ENCODE measurements at regions not wholly inside any gene's neighbourhood (a gene's known extent, or its start where the extent isn't known, plus 50 kb on each side); places are given as distances from the start of the nearest gene placed in this dataset.

DNA sequence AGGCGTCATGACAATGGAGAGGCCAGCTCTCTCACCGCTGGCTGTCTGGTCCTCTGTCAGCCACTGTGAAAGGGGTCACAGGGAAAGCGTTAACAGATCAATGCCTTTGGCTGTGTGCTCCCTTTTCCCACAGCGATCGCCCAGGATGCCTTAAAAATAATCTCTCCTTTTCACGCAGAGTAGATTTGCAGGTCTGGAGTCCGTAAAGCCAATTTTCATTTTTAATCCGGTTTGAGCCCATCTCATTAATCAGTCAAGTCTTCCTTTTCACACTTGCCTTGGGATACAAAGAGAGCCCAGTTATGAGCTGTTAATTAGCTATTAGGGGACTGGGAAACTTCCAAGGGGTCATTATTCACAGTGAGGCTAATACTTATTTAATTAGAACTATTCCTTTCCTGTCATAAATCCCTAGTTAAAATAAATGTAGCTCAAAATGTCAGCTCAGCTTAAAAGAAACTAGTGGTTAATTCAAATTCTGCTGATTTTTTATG, 104.3 kb upstream of the RASGRP1 start:
- intact Hi-C loops (cut with DNase I) = no loop called here
- DNase-seq (no peak), ATAC-seq (ENCODE audit: poor library complexity) (no peak)

DNA sequence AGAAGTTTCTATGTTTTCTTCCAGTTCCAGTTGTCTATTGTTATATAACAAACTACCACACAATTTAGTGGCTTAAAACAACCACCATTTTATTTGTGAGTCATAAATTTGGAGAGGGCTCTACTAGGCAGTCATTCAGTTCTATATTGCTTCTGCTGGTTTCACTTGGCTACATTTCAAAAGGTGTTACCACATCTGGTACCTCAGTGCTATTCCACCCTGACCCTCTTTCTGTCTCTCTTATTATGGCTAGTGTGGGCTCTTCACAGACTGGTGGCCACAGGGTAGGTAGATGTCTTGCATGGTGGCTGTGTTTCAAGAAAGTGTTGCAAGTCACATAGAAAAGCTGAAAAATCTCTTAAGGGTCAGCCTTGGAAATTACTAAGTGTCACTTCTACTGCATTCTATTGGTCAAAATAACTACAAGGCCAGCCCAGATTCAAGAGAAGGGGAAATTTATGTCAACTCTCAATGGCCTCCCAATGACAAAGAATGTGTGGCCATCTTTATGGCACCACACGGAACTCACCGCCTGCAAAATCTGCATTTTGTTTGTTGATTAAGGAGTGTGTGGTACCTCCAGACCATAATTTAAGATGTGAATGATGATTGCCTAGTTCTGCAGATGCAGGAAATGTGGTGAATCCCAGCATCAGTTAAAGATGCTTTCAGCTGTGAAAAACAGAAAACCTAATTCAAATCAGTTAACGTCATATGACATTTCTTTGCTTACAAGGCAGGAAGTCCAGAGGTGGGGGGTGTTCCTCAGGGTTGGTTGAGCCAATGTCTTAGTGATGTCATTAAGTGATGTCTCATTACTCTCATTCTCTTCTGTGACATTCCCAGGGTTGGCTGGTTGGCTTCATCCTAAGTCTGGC, 105.8 kb upstream of the RASGRP1 start:
- ATAC-seq (ENCODE audit: poor library complexity) (no peak), DNase-seq (no peak)
- intact Hi-C loops (cut with DNase I) = no loop called here

DNA sequence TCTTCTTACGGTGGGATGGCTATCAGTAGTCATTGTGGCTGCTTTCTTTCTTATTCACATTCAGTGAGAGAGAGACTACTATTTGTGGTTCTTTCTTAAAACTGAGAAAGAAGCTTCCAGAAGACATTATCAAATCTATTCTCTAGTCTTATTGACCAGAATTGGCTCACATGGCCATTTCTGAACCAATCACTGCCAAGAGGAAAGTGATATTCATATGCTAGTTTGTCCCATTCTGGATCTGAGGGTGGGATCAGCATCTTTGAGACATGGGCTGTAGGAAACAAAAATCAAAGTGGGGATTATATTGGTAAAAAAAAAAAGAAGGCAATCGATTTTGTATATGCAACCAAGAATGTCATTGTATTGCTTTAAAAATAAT, 106.4 kb upstream of the RASGRP1 start:
- DNase-seq (no peak), ATAC-seq (ENCODE audit: poor library complexity) (no peak)
- intact Hi-C loops (cut with DNase I) = no loop called here

DNA sequence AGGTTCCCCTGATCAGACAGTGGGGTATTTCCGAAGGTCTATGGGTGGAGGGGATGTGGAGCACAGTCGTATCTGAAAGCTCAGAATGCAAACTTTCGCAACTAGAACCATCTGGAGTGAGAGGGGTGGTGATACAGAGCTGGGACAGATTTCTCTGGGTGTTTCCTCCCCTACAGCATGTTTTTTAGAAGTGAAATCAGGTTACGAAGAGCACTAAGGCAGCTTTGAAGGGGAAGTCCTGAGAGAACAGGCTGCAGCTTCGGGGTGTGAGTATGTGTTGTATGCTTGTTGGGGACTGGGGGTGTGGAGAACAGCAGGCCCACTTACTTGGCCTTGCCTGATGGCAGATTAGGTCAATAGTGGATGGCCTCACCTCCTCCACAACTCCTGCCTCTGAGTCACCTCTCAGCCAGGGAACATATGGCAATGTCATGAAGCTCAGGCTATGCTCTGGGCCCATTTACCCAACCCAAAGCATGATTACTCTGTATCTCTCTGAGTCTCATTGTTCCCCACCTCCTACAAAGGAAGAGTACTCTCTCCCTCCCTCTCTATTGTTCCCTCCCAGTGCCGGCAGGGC, 107.2 kb upstream of the RASGRP1 start:
- intact Hi-C loops (cut with DNase I) = no loop called here
- no peak for DNase-seq
- no peak for ATAC-seq (ENCODE audit: poor library complexity)

DNA sequence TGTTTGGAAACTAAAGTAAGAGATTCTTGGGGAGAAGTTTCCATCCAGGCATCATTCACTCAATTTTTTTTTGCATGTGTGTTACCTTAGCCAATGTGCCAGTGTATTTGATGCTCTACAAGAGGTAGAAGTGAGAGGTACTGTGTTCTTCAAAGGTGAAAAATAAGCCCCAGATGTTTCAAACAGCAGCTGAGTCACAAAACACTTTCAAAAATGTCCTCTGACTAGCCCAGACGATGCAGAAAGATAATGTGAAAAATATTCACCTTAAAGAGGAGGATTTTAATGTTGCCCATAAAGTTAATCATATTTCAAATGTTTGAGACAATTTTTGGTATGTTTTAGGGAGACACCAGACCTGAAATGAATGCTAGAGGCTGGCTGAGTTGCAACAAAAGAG, 107.7 kb upstream of the RASGRP1 start:
- intact Hi-C loops (cut with DNase I) = no loop called here
- ATAC-seq (ENCODE audit: poor library complexity) = no peak

DNA sequence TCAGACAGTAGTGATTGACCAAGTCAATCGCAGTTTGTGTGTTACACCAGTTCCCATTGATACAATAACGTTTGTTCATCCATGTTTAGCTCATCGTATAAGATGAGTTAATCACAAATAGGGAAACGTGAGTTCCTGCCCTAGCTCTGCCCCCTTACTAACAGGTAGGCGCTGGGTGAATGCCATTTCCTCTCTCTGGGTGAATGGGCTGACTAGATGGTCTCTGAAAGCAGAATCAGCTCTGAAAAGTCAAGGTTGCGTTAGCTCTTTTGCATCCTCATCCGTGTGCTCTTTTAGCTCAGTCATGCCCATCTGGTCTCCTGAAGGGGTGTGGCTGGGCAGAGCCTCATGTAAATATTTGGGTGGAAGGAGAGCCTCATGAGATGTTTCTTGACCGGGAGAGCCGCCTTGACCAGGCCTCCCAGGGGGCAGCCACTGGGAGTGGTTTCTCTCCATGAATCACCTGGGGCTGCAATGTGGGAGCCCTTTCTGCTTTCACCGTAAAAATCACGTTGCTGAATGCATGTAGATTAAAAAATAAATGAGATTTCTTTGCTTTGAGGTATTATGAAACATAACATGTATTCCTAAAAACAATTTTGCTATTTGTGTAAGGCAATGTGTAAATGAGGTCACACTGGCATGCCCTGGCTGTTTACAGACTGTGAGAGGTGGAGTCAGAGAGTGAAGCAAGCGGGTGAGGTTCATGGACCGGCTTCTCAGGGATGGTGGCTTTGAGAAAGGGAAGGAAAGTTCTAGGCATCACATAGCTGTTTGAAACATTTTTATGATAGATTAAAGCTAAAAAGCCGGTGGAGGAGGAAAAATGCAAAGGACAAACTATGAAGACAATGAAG, 108.4 kb upstream of the RASGRP1 start:
- intact Hi-C loops (cut with DNase I) = no loop called here
- no peak for DNase-seq
- no peak for ATAC-seq (ENCODE audit: poor library complexity)

More for the DNA sequence above, 107.7 kb upstream of the RASGRP1 start:
- no peak for DNase-seq

DNA sequence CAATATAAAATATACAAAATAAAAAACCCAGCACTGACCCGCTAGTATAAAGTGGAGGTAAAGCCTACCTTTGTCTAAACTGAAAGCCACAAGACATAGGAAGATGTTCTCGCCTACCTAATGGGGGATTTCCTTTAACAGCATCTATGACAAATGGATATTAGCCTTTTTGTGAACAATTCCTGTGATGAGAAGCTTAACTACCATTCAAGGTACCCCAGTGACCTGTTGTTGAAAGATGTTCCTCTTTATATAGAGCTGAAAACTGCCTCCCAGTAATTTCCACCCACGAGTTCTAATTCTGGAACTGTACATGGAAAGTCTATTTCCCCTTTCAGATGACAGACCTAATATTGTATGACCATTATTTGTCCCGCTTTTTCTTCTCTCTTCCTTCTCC, 109.8 kb upstream of the RASGRP1 start:
- intact Hi-C loops (cut with DNase I) = no loop called here
- DNase-seq = no peak
- ATAC-seq (ENCODE audit: poor library complexity) = no peak

DNA sequence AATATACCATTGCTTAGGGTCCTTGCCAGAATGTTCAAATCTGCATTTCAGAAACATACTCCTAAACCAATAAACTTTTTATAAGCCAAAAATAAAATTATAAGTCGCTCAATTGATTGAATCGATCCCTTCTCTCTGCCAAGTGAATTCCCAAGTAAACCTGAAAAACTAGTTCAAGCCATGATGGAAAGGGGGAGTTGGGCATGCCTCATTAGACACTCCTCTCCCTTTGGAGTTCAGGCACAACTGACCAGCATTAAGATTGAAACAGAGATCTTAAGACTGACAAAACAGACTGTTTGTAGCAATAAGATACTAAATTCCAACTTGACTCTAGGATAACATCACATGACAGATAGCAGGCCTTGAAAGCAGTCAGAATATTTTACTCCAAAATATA, 113.7 kb upstream of the RASGRP1 start:
- intact Hi-C loops (cut with DNase I) = no loop called here
- no peak for DNase-seq

DNA sequence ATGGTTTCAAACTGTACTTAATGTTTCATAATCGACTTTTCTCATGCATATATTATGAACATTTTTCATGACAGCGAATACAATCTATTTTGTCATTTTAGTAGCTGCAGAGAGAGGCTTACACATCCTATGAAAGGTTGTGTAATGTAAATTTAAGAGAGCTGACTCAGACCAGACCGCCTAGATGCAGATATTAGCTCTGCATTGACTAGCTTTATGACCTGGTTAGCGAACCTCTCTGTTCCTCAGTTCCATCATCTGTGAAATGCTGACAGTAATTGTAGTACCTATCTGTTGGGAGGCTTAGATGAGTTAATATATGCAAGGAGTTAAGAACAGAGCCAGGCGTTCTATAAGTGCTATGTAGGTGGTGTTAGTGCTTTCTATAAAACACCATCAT, 116.2 kb upstream of the RASGRP1 start:
- DNase-seq = no peak
- ATAC-seq (ENCODE audit: poor library complexity) = no peak

More for the DNA sequence above, 113.7 kb upstream of the RASGRP1 start:
- ATAC-seq (ENCODE audit: poor library complexity) = no peak

DNA sequence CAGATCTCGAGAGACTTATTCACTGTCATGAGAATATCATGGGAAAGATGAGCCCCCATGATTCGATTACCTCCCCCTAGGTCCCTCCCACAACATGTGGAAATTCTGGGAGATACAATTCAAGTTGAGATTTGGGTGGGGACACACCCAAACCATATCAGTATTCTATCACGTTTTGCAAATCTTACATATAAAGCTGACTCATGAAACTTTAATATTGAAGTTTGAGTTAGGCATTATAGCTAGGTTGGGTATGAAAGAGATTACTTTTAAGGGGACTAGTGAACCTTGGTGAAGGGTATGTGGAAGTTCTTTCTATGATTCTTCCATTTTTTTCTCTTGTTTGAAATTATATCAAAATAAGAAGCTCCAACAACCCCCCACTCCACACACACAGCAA, 117.7 kb upstream of the RASGRP1 start:
- ATAC-seq (ENCODE audit: poor library complexity) (no peak), DNase-seq (no peak)
- intact Hi-C loops (cut with DNase I) = loop anchor here (10.0 kb wide), 1 partner anchor 118 kb away; the partner anchor contains the start of gene RASGRP1

More for the DNA sequence above, 116.2 kb upstream of the RASGRP1 start:
- intact Hi-C loops (cut with DNase I) = loop anchor here (10.0 kb wide), 1 partner anchor 116 kb away; the partner anchor contains the start of gene RASGRP1

DNA sequence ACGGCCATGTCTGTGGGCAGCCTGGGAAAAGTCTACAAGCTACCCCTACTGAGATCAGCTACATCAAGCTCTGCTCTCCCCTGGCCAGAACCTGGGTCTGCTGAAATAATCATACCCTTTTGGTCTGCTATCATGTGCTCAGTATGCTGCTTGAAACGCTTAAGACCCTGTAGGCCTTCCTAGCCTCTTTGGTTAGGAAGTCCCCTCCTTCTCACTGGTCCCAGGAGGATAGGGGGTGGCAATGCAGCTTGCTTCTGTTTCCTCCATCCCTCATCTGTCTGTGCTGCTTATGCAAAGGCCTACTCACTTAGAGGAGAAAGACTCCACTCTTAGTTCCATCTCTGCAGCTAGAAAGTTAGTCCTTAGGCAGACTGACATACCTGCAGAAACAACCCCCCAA, 118.2 kb upstream of the RASGRP1 start:
- intact Hi-C loops (cut with DNase I) = loop anchor here (10.0 kb wide), 1 partner anchor 118 kb away; the partner anchor contains the start of gene RASGRP1
- DNase-seq (no peak), ATAC-seq (ENCODE audit: poor library complexity) (no peak)

DNA sequence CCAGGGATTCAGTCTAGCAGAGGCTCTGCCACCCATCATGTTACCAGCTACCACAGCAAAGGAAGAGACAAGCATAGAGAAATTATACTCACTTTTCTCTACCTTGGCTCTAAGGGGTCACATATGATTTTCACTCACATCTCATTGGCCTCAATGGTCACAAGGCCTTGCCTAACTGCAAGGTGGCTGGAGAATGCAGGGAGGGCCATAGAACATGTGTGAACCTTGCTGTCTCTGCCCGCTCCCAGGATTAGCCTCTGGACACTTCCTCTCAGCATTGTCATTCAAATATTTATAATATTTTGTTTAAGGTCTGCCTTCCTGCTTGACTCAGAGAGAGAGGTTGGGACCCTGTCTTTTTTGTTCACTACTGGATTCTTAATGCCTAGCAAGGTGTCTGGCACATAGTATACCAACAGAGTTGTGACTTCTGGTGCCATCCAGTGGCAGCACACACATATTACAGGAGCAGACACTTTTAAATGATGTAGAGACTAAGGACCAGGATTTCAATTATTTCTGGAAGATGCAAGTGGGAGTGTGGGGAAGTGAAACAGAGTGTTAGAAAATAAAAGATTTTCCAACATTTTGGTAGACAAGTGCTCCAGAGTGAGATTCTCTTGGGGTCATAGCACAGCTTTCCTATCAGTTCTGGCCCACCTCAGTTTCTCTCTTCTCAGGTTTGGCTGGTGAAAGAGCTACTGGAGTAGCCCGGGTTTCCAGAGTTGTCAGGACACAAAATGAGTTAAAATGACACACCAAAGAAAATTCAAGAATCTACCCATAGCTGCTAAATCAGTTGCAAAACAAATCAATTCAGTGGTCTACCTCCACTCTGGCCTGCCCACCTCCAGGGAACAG, 119.0 kb upstream of the RASGRP1 start:
- intact Hi-C loops (cut with DNase I) = loop anchor here (10.0 kb wide), 1 partner anchor 119 kb away; the partner anchor contains the start of gene RASGRP1
- ATAC-seq (ENCODE audit: poor library complexity) = peak; percentile 81
- peak; percentile 47 for DNase-seq

DNA sequence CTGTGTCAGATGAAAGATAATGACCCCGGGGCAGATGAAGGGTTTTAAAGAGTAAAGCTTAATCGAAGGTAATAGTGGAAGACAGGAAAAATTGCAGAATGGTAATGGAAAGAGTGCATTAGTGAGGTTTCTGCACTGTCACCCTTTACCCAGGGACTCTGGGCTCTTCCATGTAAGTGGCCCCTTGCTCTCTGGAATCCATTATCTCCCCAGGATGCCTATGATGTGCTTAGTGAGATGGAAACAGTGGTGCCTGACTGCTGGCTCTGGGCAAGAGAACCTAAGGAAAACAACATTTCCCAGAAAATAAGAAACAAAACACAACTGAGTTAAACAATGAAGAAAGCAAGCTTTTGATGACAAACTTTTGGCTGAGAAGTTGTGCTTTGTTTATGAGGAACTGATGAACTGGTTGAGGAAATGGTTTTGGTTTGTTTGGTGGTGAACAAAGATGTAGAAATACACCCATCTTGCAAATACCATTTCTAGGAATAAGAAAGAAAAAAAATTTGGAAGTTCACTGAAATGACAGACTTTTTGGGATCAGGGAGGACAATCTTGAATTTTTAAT, 119.9 kb upstream of the RASGRP1 start:
- intact Hi-C loops (cut with DNase I) = loop anchor here (5.0 to 10.0 kb wide), 2 partner anchors 120 to 242 kb away; partner anchors contain the start of gene RASGRP1
- no peak for DNase-seq
- no peak for ATAC-seq (ENCODE audit: poor library complexity)

DNA sequence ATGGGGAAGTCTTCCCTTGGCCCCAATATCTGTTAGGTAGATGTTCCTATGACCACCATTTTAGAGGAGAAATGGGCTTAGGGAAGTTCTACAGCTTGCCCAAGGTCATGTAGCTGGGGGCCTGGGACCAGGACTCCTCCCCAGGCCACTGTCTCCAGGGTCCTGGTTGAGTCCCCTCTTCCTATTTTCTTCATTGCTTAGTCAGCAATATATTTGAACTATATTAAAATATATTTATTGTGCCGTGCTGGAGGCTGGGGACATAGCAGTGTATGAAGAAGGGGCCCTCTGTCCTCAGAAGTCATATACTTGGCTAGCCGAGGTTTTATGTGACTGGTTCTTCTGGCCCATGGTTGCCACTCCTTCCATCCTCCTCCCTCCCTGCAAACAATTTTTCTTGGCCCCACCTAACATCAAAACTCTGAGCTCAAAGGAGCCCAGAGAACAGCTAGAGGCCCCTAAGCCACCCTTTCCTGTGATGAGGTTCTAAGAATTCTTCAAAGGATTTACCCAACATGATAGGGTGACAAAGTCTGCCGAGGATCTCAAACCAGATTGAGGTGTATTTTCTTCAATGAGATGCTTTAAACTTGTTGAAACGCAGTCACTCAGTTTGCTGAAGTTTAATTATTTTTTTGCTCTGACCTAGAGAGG, 121.2 kb upstream of the RASGRP1 start:
- DNase-seq (no peak), ATAC-seq (ENCODE audit: poor library complexity) (no peak)
- intact Hi-C loops (cut with DNase I) = loop anchor here (5.0 to 10.0 kb wide), 2 partner anchors 121 to 244 kb away; partner anchors contain the start of gene RASGRP1

DNA sequence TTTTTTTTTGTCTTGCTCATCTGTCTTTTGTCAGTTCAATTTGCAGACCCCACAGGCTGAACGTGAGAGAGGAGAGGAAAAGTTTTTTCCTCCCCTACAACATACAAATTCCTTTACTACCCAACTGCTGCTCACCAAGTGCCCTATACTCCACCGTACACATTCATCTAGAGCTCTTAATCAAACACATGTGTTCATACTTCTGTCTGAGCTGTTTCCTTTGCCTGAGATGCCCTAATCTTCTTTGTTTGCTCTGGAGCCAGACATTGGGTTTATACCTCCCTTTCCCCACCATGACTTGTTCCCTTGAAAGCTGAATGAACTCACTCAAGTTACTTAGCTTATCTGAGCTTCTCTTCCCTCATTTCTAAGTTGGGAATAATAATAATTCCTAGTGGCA, 122.7 kb upstream of the RASGRP1 start:
- intact Hi-C loops (cut with DNase I) = loop anchor here (5.0 to 10.0 kb wide), 2 partner anchors 123 to 245 kb away; partner anchors contain the start of gene RASGRP1
- ATAC-seq (ENCODE audit: poor library complexity) = no peak
- no peak for DNase-seq

DNA sequence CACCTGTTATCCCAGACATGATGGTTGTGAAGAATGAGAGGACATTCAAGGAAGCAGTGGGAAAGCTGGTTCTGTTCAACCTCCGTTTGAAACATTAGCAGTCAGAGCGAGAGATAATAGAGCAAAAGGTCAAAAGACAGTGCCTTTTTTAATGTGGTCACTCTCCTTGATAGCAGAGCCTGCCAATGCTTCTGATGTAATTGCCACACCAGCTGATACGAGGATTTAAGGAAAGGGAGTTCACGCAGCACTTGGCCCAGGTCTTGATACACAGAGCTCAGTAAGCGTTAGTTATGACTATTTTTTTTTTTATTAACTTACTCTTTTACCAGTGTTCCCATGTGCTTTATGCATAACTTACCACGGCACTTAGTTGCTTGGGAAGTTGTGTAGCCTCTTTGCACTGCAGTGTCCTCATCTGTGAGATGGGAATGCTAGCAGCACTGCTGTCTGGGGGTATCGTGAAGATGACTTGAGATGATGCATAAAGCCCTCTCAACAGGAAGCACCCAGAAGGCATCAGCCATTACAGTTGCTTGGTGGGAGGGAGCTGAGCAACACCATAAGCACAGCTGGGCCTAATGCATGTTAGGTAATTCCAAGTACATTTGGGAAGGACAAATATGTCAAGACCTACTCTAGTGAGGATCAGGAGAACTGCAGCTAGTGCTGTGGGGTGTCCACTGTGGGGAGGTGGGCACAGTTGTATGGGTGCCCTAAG, 123.3 kb upstream of the RASGRP1 start:
- DNase-seq (no peak), ATAC-seq (ENCODE audit: poor library complexity) (no peak)
- intact Hi-C loops (cut with DNase I) = loop anchor here (5.0 to 10.0 kb wide), 2 partner anchors 123 to 246 kb away; partner anchors contain the start of gene RASGRP1

Measured in Right ventricle myocardium superior (tissue), 1 donor.